CD8-positive, alpha-beta memory T cell (primary cell): ENCODE measurements at regions not wholly inside any gene's neighbourhood (a gene's known extent, or its start where the extent isn't known, plus 50 kb on each side); places are given as distances from the start of the nearest gene placed in this dataset.
"Not testable (repeated sequence)": the region's sequence is repeated elsewhere in the genome, so short reads cannot be mapped to it uniquely, and the experiment has no call there.

ENCODE experiments used
- CTCF ChIA-PET: fragments of 350-600 bp; sonication (Branson Sonifier 250); formaldehyde crosslinking; loops from one replicate; lab custom pipeline; 2021; ENCODE audit warnings: antibody characterized with exemption; lab: Charles Lee
- POLR2A ChIA-PET: fragments of 350-600 bp; sonication (Branson Sonifier 250); formaldehyde crosslinking; loops from one replicate; lab custom pipeline; 2021; ENCODE audit warnings: antibody characterized with exemption; lab: Charles Lee
- DNase-seq, 5 donors: peaks; one replicate each; pipeline versions ENCODE4 v3.0.0 to v3.0.0-alpha.2; 2020 to 2022; ENCODE audit warnings: mixed read lengths in 1 of 5
- H3K27ac ChIP-seq: one replicate; pipeline ENCODE4 v1.7.0; 2013; ENCODE audit warnings: low read depth, mild to moderate bottlenecking, low read length, moderate library complexity
- H3K27me3 ChIP-seq: 2 replicates; pipeline ENCODE4 v1.7.0; 2013; ENCODE audit warnings: low read length, mild to moderate bottlenecking; ENCODE audit not compliant: insufficient read depth, poor library complexity, severe bottlenecking
- H3K36me3 ChIP-seq: 2 replicates; pipeline ENCODE4 v1.7.0; 2013; ENCODE audit warnings: mild to moderate bottlenecking, low read length, moderate library complexity; ENCODE audit not compliant: insufficient read depth
- H3K4me1 ChIP-seq: 2 replicates; pipeline ENCODE4 v1.7.0; 2013; ENCODE audit warnings: mild to moderate bottlenecking, low read length, moderate library complexity; ENCODE audit not compliant: insufficient read depth
- H3K4me3 ChIP-seq: 2 replicates; pipeline ENCODE4 v1.7.0; 2013; ENCODE audit warnings: mild to moderate bottlenecking, low read length
- H3K9me3 ChIP-seq: 2 replicates; pipeline ENCODE4 v1.7.0; 2013; ENCODE audit warnings: mild to moderate bottlenecking, low read length
- H3K27ac Mint-ChIP-seq, 8 donors: one replicate each; pipeline ENCODE4 v1.8.0; 2020 to 2021; ENCODE audit warnings: mixed read lengths in 8 of 8, mild to moderate bottlenecking in 6 of 8, inconsistent platforms in 3 of 8, moderate library complexity in 3 of 8
- H3K27me3 Mint-ChIP-seq, 2 donors: one replicate each; pipeline ENCODE4 v1.8.0; 2020 to 2021; ENCODE audit warnings: mixed read lengths in 2 of 2, mild to moderate bottlenecking in 1 of 2, moderate library complexity in 1 of 2
- H3K36me3 Mint-ChIP-seq, 3 donors: one replicate each; pipeline ENCODE4 v1.8.0; 2020 to 2021; ENCODE audit warnings: mixed read lengths in 3 of 3, inconsistent platforms in 1 of 3, mild to moderate bottlenecking in 1 of 3
- H3K4me1 Mint-ChIP-seq, 3 donors: one replicate each; pipeline ENCODE4 v1.8.0; 2020 to 2021; ENCODE audit warnings: mixed read lengths in 3 of 3, inconsistent platforms in 1 of 3, mild to moderate bottlenecking in 1 of 3
- H3K4me3 Mint-ChIP-seq, 7 donors: one replicate each; pipeline ENCODE4 v1.8.0; 2020 to 2021; ENCODE audit warnings: mixed read lengths in 7 of 7, mild to moderate bottlenecking in 6 of 7, moderate library complexity in 4 of 7, inconsistent platforms in 2 of 7
- H3K9me3 Mint-ChIP-seq, 5 donors: one replicate each; pipeline ENCODE4 v1.8.0; 2020 to 2022; ENCODE audit warnings: mixed read lengths in 5 of 5, mild to moderate bottlenecking in 3 of 5, moderate library complexity in 2 of 5, inconsistent platforms in 1 of 5

DNA sequence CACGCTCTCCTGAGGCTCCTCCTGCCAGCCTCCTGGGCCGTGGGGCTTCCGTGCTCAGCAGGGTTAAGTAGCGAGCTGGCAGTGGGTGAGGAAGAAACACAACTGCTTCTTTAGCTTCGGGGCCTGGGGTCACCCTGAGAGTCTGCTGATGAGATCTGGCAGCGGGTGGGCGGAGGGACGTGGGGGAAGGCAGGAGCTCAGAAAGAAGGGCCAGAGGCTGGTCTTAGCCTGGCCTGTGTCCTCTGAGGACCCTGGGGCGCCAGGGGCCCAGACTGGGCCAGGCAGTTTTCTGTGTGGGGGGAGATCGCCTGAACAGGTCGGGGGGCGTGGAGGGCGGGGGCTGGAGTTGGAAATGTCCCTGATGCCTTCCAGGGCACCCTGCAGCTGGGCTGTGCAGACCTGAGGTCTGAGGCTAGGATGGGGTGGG lies 97.8 kb upstream of the GSE1 start:
- peaks cover 8% of the 10 kb centered on the region for H3K4me1 ChIP-seq
- peaks cover 10 to 18% (median 16%) of the 10 kb centered on the region in 3 donors for H3K4me1 Mint-ChIP-seq
- H3K4me3 ChIP-seq, result no peak overlapping the region
- ChIA-PET POLR2A (no interaction called here), CTCF (no interaction called here)
- no peaks in the 10 kb centered on the region for H3K36me3 ChIP-seq
- no peaks in the 10 kb centered on the region for H3K9me3 ChIP-seq
- H3K27ac ChIP-seq, result no peak overlapping the region
- peaks cover 3 to 12% of the 10 kb centered on the region in 2 donors for H3K27me3 Mint-ChIP-seq
- no peaks in the 10 kb centered on the region for H3K36me3 Mint-ChIP-seq
- H3K9me3 Mint-ChIP-seq, result peaks cover 0 to 9% (median 4%) of the 10 kb centered on the region in 5 donors
- DNase-seq, result no peak
- H3K27ac Mint-ChIP-seq, result no peak overlapping the region
- no peaks in the 10 kb centered on the region for H3K27me3 ChIP-seq
- H3K4me3 Mint-ChIP-seq, result no peak overlapping the region

DNA sequence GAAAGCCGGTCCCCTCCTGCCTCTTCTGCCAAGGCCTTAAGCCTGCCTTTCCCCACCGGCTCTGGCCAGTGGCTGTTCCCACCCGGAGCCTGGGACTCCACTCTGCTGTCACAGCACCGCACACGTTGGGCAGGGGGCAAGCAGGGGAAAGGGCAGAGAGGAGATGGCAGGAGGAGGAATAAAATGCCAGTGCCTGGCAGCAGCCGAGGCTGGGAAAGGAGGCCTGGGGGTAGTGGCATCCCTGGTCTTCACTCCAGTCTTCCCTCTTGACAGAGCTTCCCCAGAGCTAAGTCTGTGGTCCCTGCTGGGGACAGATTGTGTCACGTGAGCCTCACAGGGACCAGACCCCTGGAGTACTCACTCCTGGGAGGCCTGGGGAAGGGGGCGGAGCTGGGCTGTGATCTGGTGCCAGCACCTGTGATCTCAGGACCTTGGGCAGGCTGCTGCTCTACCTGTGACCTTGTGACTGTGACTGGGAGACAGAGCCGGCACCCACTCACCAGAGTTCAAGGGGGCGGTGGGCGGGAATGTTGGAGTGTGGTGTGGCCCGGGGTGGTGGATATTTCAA lies 97.2 kb upstream of the GSE1 start:
- H3K9me3 ChIP-seq, result no peaks in the 10 kb centered on the region
- Mint-ChIP-seq H3K4me1 (peaks cover 10 to 18% (median 16%) of the 10 kb centered on the region in 3 donors), H3K27me3 (peaks cover 3 to 10% of the 10 kb centered on the region in 2 donors), H3K9me3 (peaks cover 0 to 9% (median 4%) of the 10 kb centered on the region in 5 donors), H3K4me3 (no peak overlapping the region), H3K27ac (no peak overlapping the region), H3K36me3 (no peaks in the 10 kb centered on the region)
- H3K4me1 ChIP-seq, result peaks cover 8% of the 10 kb centered on the region
- H3K36me3 ChIP-seq, result no peaks in the 10 kb centered on the region
- no peak overlapping the region for H3K4me3 ChIP-seq
- DNase-seq, result no peak
- no peaks in the 10 kb centered on the region for H3K27me3 ChIP-seq
- ChIA-PET POLR2A (no interaction called here), CTCF (no interaction called here)
- no peak overlapping the region for H3K27ac ChIP-seq

DNA sequence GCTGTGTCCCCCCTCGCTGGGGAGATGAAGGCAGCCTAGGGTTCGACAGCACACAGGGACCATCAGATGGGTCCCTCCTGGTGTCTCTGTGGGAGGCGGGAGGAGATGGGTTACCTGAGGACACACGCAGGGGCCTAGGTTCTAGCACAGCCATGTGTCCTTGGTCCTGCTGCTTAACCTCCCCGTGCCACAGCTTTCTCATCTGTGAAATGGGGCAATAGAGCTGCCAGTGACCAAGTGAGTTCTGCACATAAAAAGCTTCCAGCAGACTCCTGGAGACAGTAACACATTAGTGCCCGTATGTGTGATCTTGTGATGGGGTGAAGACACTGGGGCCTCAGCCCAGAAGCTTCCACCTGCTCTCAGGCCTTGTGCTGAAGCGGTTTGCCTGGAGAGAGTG lies 96.0 kb upstream of the GSE1 start:
- H3K27me3 ChIP-seq, result no peaks in the 10 kb centered on the region
- no peak overlapping the region for H3K4me3 Mint-ChIP-seq

DNA sequence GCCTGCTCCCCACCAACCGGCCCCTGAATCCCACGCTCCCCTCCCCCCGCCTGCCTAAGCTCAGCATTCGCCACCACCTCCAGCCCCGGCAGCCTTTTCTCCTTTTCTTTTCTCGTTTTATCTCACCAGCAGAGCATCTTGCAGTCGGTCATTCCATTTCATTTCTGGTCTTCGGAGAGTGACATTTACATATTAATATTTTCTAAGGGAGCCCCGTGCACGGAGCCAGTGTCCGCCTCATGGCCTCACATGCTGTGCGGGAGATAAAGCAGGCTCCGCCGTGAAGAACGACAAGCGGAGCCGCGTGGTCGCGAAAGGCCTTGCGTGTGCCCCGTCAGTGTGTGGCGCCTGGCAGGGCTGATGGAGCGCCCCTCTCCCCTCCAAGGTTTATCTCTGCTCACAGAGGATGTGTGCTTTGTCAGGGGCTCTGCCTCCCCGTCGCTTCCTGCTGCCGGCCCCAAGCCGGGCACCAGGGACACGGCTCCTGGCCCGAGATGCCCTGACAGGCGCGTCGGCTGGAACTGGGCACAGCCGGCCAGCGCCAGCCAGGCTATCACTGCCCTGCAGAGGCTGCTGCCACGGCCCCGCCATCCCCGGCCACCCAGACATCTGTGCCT lies 95.5 kb upstream of the GSE1 start:
- Mint-ChIP-seq H3K4me3 (no peak overlapping the region), H3K4me1 (peaks cover 10 to 18% (median 16%) of the 10 kb centered on the region in 3 donors), H3K36me3 (no peaks in the 10 kb centered on the region), H3K27ac (peak overlapping the region in 4 of 8 donors; percentile 6 to 94 (median 28)), H3K27me3 (peaks cover 0 to 9% of the 10 kb centered on the region in 2 donors), H3K9me3 (peaks cover 0 to 9% (median 4%) of the 10 kb centered on the region in 5 donors)
- no peak overlapping the region for H3K4me3 ChIP-seq
- DNase-seq, result no peak
- H3K36me3 ChIP-seq, result no peaks in the 10 kb centered on the region
- H3K4me1 ChIP-seq, result peaks cover 8% of the 10 kb centered on the region
- H3K27ac ChIP-seq, result no peak overlapping the region
- CTCF ChIA-PET, result no interaction called here
- POLR2A ChIA-PET, result no interaction called here
- no peaks in the 10 kb centered on the region for H3K27me3 ChIP-seq
- H3K9me3 ChIP-seq, result no peaks in the 10 kb centered on the region

More for the DNA sequence above, 96.0 kb upstream of the GSE1 start:
- peaks cover 10 to 18% (median 16%) of the 10 kb centered on the region in 3 donors for H3K4me1 Mint-ChIP-seq
- H3K4me3 ChIP-seq, result no peak overlapping the region
- peaks cover 0 to 9% of the 10 kb centered on the region in 2 donors for H3K27me3 Mint-ChIP-seq
- CTCF ChIA-PET, result no interaction called here
- POLR2A ChIA-PET, result no interaction called here
- no peaks in the 10 kb centered on the region for H3K9me3 ChIP-seq
- H3K9me3 Mint-ChIP-seq, result peaks cover 0 to 9% (median 4%) of the 10 kb centered on the region in 5 donors
- peaks cover 8% of the 10 kb centered on the region for H3K4me1 ChIP-seq
- H3K36me3 ChIP-seq, result no peaks in the 10 kb centered on the region
- DNase-seq, result no peak
- H3K27ac Mint-ChIP-seq, result peak overlapping the region in 4 of 8 donors; percentile 6 to 94 (median 28)
- H3K36me3 Mint-ChIP-seq, result no peaks in the 10 kb centered on the region
- H3K27ac ChIP-seq, result no peak overlapping the region

DNA sequence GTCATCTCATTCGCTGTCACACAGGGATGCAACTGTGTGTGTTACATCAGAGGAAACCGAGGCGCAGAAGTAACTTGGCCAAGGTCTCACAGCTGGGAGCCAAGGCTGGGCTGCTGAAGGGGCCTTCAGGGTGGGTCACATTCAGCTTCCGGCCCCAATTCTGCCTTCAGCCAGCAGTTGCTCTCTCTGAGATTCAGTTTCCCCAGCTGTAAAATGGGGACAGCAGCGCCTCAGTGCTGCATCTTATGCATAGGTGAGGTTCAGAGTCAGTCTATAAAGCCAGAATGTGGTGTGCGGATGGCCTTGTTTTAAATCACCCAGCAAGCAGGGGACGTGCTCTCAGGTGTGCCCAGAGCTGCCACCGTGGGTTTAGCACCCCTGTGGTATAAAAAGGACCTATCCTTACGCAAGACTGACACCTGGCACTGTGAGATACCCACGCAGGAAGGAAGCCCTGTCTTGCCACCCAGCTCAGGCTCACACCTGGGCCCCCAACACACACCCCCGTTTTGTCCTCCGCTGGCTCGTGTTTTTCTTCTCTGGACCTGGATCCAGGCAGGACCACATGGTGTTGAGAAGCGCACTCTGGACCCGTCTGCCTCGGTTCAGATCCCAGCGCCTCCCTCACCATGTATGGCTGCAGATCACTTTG lies 94.6 kb upstream of the GSE1 start:
- H3K4me3 Mint-ChIP-seq, result peak overlapping the region in 4 of 7 donors; percentile 10 to 75 (median 46)
- Histone ChIP-seq H3K27me3 (no peaks in the 10 kb centered on the region), H3K9me3 (no peaks in the 10 kb centered on the region), H3K4me1 (peaks cover 8% of the 10 kb centered on the region), H3K4me3 (no peak overlapping the region), H3K27ac (no peak overlapping the region), H3K36me3 (no peaks in the 10 kb centered on the region)
- H3K4me1 Mint-ChIP-seq, result peaks cover 10 to 18% (median 16%) of the 10 kb centered on the region in 3 donors
- no peaks in the 10 kb centered on the region for H3K36me3 Mint-ChIP-seq
- CTCF ChIA-PET, result no interaction called here
- H3K9me3 Mint-ChIP-seq, result peaks cover 0 to 9% (median 4%) of the 10 kb centered on the region in 5 donors
- H3K27ac Mint-ChIP-seq, result peak overlapping the region; percentile 74 to 98 (median 95)
- DNase-seq, result peak in 3 of 5 donors; percentile 7 to 68 (median 35)
- H3K27me3 Mint-ChIP-seq, result peaks cover 0 to 9% of the 10 kb centered on the region in 2 donors
- POLR2A ChIA-PET, result no interaction called here

DNA sequence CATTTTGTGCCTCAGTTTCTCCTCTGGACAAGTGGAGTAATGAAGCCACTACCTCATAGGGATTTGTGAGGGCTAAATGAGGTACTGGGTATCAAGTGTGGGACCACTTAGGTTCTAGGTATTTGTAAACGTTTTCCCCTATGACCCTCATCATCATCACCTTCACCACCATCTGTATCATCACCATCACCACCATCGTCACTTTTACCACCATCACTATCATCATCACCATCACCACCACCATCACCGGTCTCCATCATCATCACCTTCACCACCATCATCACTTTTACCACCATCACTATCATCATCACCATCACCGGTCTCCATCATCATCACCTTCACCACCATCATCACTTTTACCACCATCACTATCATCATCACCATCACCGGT lies 94.1 kb upstream of the GSE1 start:
- H3K4me1 ChIP-seq, H3K4me3 ChIP-seq, H3K9me3 ChIP-seq, H3K36me3 ChIP-seq, CTCF ChIA-PET, POLR2A ChIA-PET, H3K27me3 Mint-ChIP-seq, H3K27ac ChIP-seq, H3K36me3 Mint-ChIP-seq, H3K27me3 ChIP-seq, H3K9me3 Mint-ChIP-seq: not testable (repeated sequence)
- Mint-ChIP-seq H3K4me1 (peaks cover 10 to 18% (median 16%) of the 10 kb centered on the region in 3 donors), H3K4me3 (peak overlapping the region in 4 of 7 donors; percentile 10 to 75 (median 34)), H3K27ac (peak overlapping the region; percentile 74 to 98 (median 95))
- peak in 1 of 5 donors; percentile 54 for DNase-seq

DNA sequence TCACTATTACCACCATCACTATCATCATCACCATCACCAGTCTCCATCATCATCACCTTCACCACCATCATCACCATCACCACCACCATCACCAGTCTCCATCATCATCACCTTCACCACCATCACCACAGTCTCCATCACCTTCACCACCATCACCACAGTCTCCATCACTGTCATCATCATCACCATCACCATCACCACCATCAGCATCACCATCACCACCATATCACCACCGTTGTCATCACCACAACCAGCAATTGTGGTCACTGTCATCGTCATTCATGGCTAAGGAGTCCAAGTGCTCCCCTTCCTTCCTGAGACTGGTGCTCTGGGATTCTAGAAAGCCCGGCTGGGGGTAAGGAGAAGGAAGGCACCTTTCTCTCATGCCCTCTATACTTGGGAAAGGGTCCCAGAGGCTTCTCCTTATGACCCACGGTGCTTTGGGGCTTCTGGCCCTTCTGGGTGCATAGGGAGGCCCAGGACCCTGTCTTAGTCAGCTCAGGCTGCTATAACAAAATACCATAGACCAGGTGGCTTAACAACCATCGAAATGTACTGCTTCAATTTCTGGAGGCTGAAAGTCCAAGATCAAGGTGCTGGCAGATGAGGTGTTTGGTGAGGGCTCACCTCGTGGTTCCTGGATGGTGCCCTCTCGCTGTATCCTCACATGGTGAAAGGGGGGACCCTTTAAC lies 93.4 kb upstream of the GSE1 start:
- Mint-ChIP-seq H3K4me3 (peak overlapping the region in 6 of 7 donors; percentile 18 to 85 (median 68)), H3K4me1 (peaks cover 10 to 18% (median 16%) of the 10 kb centered on the region in 3 donors), H3K36me3 (no peaks in the 10 kb centered on the region), H3K27ac (peak overlapping the region; percentile 62 to 98 (median 92)), H3K27me3 (peaks cover 0 to 7% of the 10 kb centered on the region in 2 donors), H3K9me3 (peaks cover 0 to 9% (median 4%) of the 10 kb centered on the region in 5 donors)
- Histone ChIP-seq H3K9me3 (no peaks in the 10 kb centered on the region), H3K27me3 (no peaks in the 10 kb centered on the region), H3K27ac (peak overlapping the region; percentile 18), H3K4me1 (peaks cover 8% of the 10 kb centered on the region), H3K4me3 (no peak overlapping the region), H3K36me3 (no peaks in the 10 kb centered on the region)
- ChIA-PET CTCF (no interaction called here), POLR2A (interaction anchor here (0.6 kb wide), 1 partner anchor 379 kb away, joined by 3 read pairs; no protein-coding TSS in a partner anchor)
- peak in 3 of 5 donors; percentile 28 to 51 (median 48) for DNase-seq
